H1 (cell line): ENCODE measurements at regions not wholly inside any gene's neighbourhood (a gene's known extent, or its start where the extent isn't known, plus 50 kb on each side); places are given as distances from the start of the nearest gene placed in this dataset.

Experiments used
- CTCF ChIA-PET: fragments of 300-600 bp; sonication (Branson Sonifier 250); formaldehyde crosslinking; loops from one replicate; lab custom pipeline; 2021; ENCODE audit not compliant: partially characterized antibody; lab: Charles Lee
- POLR2A ChIA-PET: fragments of 300-600 bp; sonication (Branson Sonifier 250); formaldehyde crosslinking; loops from one replicate; lab custom pipeline; 2021; ENCODE audit warnings: inconsistent platforms; ENCODE audit not compliant: partially characterized antibody; lab: Charles Lee
- DNase-seq, 2 experiments: peaks; one replicate each; pipeline versions ENCODE4 v3.0.0 to v3.0.0-alpha.2; 2010 to 2022; ENCODE audit warnings: low spot score in 2 of 2, low read depth in 1 of 2, mixed read lengths in 1 of 2
- FAIRE-seq: peaks from 2 replicates; lab custom pipeline; 2011; peaks lifted over from hg19 to GRCh38; lab: Jason Lieb, UNC
- H2AFZ ChIP-seq: 2 replicates; pipeline ENCODE4 v1.8.1; 2012; ENCODE audit warnings: low read length, inconsistent platforms
- H2AK5ac ChIP-seq: 2 replicates; pipeline ENCODE4 v1.6.1; 2013; ENCODE audit warnings: low read depth, low read length
- H2BK120ac ChIP-seq: replicated peaks from 2 replicates; pipeline ENCODE3; 2013; ENCODE audit warnings: low read depth, low read length, inconsistent platforms
- H2BK12ac ChIP-seq: 2 replicates; pipeline ENCODE4 v1.6.1; 2013; ENCODE audit warnings: low read depth, low read length
- H2BK15ac ChIP-seq: 2 replicates; pipeline ENCODE4 v1.6.1; 2013; ENCODE audit warnings: low read length
- H2BK20ac ChIP-seq: 2 replicates; pipeline ENCODE4 v1.6.1; 2013; ENCODE audit warnings: low read length
- H2BK5ac ChIP-seq: 2 replicates; pipeline ENCODE4 v1.6.1; 2013; ENCODE audit warnings: low read depth, low read length
- H3K14ac ChIP-seq: 2 replicates; pipeline ENCODE4 v1.6.1; 2013; ENCODE audit warnings: inconsistent platforms; ENCODE audit not compliant: insufficient read length
- H3K18ac ChIP-seq: 2 replicates; pipeline ENCODE4 v1.6.1; 2013; ENCODE audit warnings: low read length; ENCODE audit errors: extremely low read depth
- H3K23ac ChIP-seq: 2 replicates; pipeline ENCODE4 v1.6.1; 2013; ENCODE audit warnings: inconsistent platforms; ENCODE audit not compliant: insufficient read length
- H3K23me2 ChIP-seq: 2 replicates; pipeline ENCODE4 v1.6.1; 2013; ENCODE audit warnings: low read depth, low read length
- H3K27ac ChIP-seq: 2 replicates; pipeline ENCODE4 v1.6.1; 2011; ENCODE audit warnings: low read depth, low read length, inconsistent platforms
- H3K27me3 ChIP-seq, 4 experiments: replicated peaks in 1 of 4; 1 replicate in 1 of 4; 2 replicates in 3 of 4; pipeline versions ENCODE4 v1.6.1 to v1.8.1; 2011 to 2013; ENCODE audit warnings: low read length in 3 of 4, mild to moderate bottlenecking in 3 of 4, inconsistent platforms in 2 of 4, mixed read lengths in 2 of 4, moderate library complexity in 1 of 4; ENCODE audit not compliant: control insufficient read depth in 3 of 4, insufficient read depth in 3 of 4; ENCODE audit errors: extremely low read depth in 1 of 4
- H3K36me3 ChIP-seq, 4 experiments: 2 replicates each; pipeline versions ENCODE4 v1.6.1 to v1.8.1; 2011 to 2013; ENCODE audit warnings: mild to moderate bottlenecking in 4 of 4, low read length in 3 of 4, moderate library complexity in 2 of 4, control low read depth in 1 of 4, inconsistent platforms in 1 of 4; ENCODE audit not compliant: insufficient read depth in 4 of 4, control insufficient read depth in 2 of 4
- H3K4ac ChIP-seq: replicated peaks from 2 replicates; pipeline ENCODE3; 2013; ENCODE audit warnings: low read length, low read depth, mixed read lengths, inconsistent platforms; ENCODE audit not compliant: insufficient read length
- H3K4me1 ChIP-seq, 4 experiments: replicated peaks in 1 of 4; 1 replicate in 1 of 4; 2 replicates in 3 of 4; pipeline versions ENCODE4 v1.6.1 to v1.8.1; 2011 to 2013; ENCODE audit warnings: low read length in 3 of 4, inconsistent platforms in 2 of 4, mixed read lengths in 1 of 4; ENCODE audit not compliant: insufficient read depth in 4 of 4, control insufficient read depth in 3 of 4
- H3K4me2 ChIP-seq, 2 experiments: 2 replicates each; pipeline versions ENCODE4 v1.6.1 to v1.8.1; 2011 to 2013; ENCODE audit warnings: low read depth in 2 of 2, low read length in 2 of 2, control low read depth in 1 of 2, inconsistent platforms in 1 of 2, mild to moderate bottlenecking in 1 of 2; ENCODE audit not compliant: insufficient read depth in 1 of 2
- H3K4me3 ChIP-seq, 4 experiments: fragments of 200-600, 300-600 bp in 1 of 4; sonication (generic), shearing (Covaris generic), sonication (Bioruptor Twin) in 1 of 4; 2 replicates each; pipeline versions ENCODE4 v1.5.1 to v1.8.1; 2011 to 2016; ENCODE audit warnings: low read length in 4 of 4, low read depth in 3 of 4, control low read depth in 2 of 4, inconsistent platforms in 2 of 4, mild to moderate bottlenecking in 2 of 4, mixed read lengths in 1 of 4, moderate library complexity in 1 of 4; ENCODE audit not compliant: insufficient read depth in 2 of 4; ENCODE audit errors: extremely low read depth in 1 of 4
- H3K56ac ChIP-seq: replicated peaks from 2 replicates; pipeline ENCODE3; 2013; ENCODE audit warnings: low read depth, mild to moderate bottlenecking, mixed read lengths, low read length, inconsistent platforms; ENCODE audit not compliant: insufficient read length
- H3K79me1 ChIP-seq: 2 replicates; pipeline ENCODE4 v1.6.1; 2013; ENCODE audit warnings: low read depth, low read length, control low read depth
- H3K79me2 ChIP-seq, 2 experiments: 2 replicates each; pipeline versions ENCODE4 v1.6.1 to v1.8.1; 2012 to 2013; ENCODE audit warnings: low read length in 2 of 2, mild to moderate bottlenecking in 2 of 2, inconsistent platforms in 1 of 2; ENCODE audit not compliant: insufficient read depth in 2 of 2, control insufficient read depth in 1 of 2
- H3K9ac ChIP-seq, 4 experiments: replicated peaks in 1 of 4; 1 replicate in 1 of 4; 2 replicates in 3 of 4; pipeline versions ENCODE4 v1.6.1 to v1.8.1; 2011 to 2013; ENCODE audit warnings: low read depth in 3 of 4, low read length in 3 of 4, control low read depth in 2 of 4, mild to moderate bottlenecking in 2 of 4, moderate library complexity in 2 of 4, inconsistent platforms in 1 of 4; ENCODE audit errors: extremely low read depth in 1 of 4
- H3K9me3 ChIP-seq, 2 experiments: 2 replicates each; pipeline versions ENCODE4 v1.6.1 to v1.8.1; 2012 to 2013; ENCODE audit warnings: mild to moderate bottlenecking in 2 of 2, moderate library complexity in 2 of 2, control low read depth in 1 of 2, inconsistent platforms in 1 of 2, low read depth in 1 of 2, low read length in 1 of 2, mixed read lengths in 1 of 2; ENCODE audit not compliant: insufficient read depth in 2 of 2
- H4K20me1 ChIP-seq, 2 experiments: replicated peaks in 1 of 2; 2 replicates each; pipeline versions ENCODE3 to v1.8.1; 2011 to 2013; ENCODE audit warnings: inconsistent platforms in 2 of 2, low read length in 2 of 2, mild to moderate bottlenecking in 1 of 2; ENCODE audit not compliant: insufficient read depth in 2 of 2, control insufficient read depth in 1 of 2
- H4K5ac ChIP-seq: 2 replicates; pipeline ENCODE4 v1.6.1; 2013; ENCODE audit warnings: low read length, low read depth, mixed read lengths, inconsistent platforms; ENCODE audit not compliant: insufficient read length
- H4K8ac ChIP-seq: 2 replicates; pipeline ENCODE4 v1.8.0; 2013; ENCODE audit warnings: mild to moderate bottlenecking, moderate library complexity, low read length, inconsistent platforms; ENCODE audit not compliant: insufficient read depth; ENCODE audit errors: extremely low read depth
- H4K91ac ChIP-seq: replicated peaks from 2 replicates; pipeline ENCODE3; 2013; ENCODE audit warnings: low read length, mixed read lengths, inconsistent platforms; ENCODE audit not compliant: insufficient read length
- CHD1 ChIP-seq: IDR thresholded peaks from 2 replicates; pipeline ENCODE4 v1.6.1; 2012; ENCODE audit warnings: low read depth, low read length, improper control_type of control experiment
- CHD2 ChIP-seq: IDR thresholded peaks from 2 replicates; pipeline ENCODE4 v1.6.1; 2012; ENCODE audit warnings: low read length, improper control_type of control experiment
- EGR1 ChIP-seq: IDR thresholded peaks from 2 replicates; pipeline ENCODE4 v1.6.1; 2011; ENCODE audit warnings: low read depth, low read length, borderline replicate concordance
- FOSL1 ChIP-seq: IDR thresholded peaks from 2 replicates; pipeline ENCODE4 v1.6.1; 2011; ENCODE audit warnings: mild to moderate bottlenecking, low read depth, low read length, moderate library complexity; ENCODE audit not compliant: insufficient read depth
- NANOG ChIP-seq: IDR thresholded peaks from 2 replicates; pipeline ENCODE4 v1.6.1; 2011; ENCODE audit warnings: low read length, low read depth, mild to moderate bottlenecking, inconsistent platforms; ENCODE audit not compliant: insufficient read depth, poor library complexity, severe bottlenecking
- SIRT6 ChIP-seq: IDR thresholded peaks from one replicate; pipeline ENCODE4 v1.7.1; 2012; ENCODE audit warnings: low read length, inconsistent platforms
- TCF12 ChIP-seq: IDR thresholded peaks from 2 replicates; pipeline ENCODE4 v1.6.1; 2011; ENCODE audit warnings: low read depth, mild to moderate bottlenecking, low read length
- YY1 ChIP-seq: IDR thresholded peaks from 2 replicates; pipeline ENCODE4 v1.6.1; 2011; ENCODE audit warnings: low read depth, mild to moderate bottlenecking, low read length
- WGBS, 2 experiments: shearing (Covaris generic) in 1 of 2; methylation state at CpG; one replicate each; pipeline versions ENCODE4 v1.1.6 to v1.1.7; 2013 to 2015; ENCODE audit warnings: low lambda C conversion rate in 2 of 2, mixed read lengths in 2 of 2, inconsistent platforms in 1 of 2, low coverage in 1 of 2, missing lambda C conversion rate in 1 of 2; ENCODE audit not compliant: insufficient replicate concordance in 2 of 2, insufficient coverage in 1 of 2, insufficient read length in 1 of 2; ENCODE audit errors: extremely low coverage in 1 of 2, missing lambda C conversion rate in 1 of 2; 5-methylcytosine and 5-hydroxymethylcytosine counted together
- TF ChIP-seq, protein P1 (sequence below): IDR thresholded peaks from 2 replicates; pipeline ENCODE4 v1.6.1; 2012; ENCODE audit warnings: inconsistent platforms
- TF ChIP-seq, protein P2 (sequence below): IDR thresholded peaks from 2 replicates; pipeline ENCODE4 v1.6.1; 2011; ENCODE audit warnings: low read length, improper control_type of control experiment
- TF ChIP-seq, protein P3 (sequence below), 3 experiments: IDR thresholded peaks; 1 replicate in 2 of 3; 2 replicates in 1 of 3; pipeline versions ENCODE4 v1.5.1 to v1.6.1; 2011; ENCODE audit warnings: low read length in 3 of 3, mild to moderate bottlenecking in 3 of 3, inconsistent platforms in 2 of 3, low read depth in 1 of 3, moderate library complexity in 1 of 3; ENCODE audit not compliant: insufficient read depth in 1 of 3; ENCODE audit errors: control extremely low read depth in 1 of 3

DNA sequence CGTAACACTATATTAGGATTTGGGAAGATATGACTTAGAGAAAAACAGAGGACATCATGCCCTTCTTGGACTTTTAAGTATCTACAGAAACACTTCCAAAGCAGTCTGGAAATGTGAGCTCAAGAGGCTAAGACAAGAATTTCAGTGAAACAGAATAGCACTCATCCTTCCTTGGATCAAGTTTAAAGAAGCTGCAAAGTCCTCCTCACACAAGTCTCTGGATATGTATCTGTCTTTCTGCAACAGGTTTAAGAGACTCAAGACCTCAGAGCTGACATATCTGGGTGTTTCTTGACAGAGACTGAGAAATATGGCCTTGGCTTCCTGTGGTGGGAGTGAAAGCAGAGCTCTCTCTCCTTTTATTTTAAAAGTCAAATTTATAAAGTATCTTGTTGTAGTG lies 82.5 kb upstream of the GIMD1 start:
- H2AFZ ChIP-seq = no peak overlapping the region
- H3K23me2 ChIP-seq = no peaks in the 10 kb centered on the region
- TF ChIP-seq, protein P1, sequence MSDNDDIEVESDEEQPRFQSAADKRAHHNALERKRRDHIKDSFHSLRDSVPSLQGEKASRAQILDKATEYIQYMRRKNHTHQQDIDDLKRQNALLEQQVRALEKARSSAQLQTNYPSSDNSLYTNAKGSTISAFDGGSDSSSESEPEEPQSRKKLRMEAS = no peak
- TF ChIP-seq, protein P2, sequence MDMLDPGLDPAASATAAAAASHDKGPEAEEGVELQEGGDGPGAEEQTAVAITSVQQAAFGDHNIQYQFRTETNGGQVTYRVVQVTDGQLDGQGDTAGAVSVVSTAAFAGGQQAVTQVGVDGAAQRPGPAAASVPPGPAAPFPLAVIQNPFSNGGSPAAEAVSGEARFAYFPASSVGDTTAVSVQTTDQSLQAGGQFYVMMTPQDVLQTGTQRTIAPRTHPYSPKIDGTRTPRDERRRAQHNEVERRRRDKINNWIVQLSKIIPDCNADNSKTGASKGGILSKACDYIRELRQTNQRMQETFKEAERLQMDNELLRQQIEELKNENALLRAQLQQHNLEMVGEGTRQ = no peak
- TF ChIP-seq TCF12 (no peak), SIRT6 (no peak), EGR1 (no peak), CHD1 (no peak), FOSL1 (no peak), NANOG (no peak), CHD2 (no peak), YY1 (no peak)
- TF ChIP-seq, protein P3, sequence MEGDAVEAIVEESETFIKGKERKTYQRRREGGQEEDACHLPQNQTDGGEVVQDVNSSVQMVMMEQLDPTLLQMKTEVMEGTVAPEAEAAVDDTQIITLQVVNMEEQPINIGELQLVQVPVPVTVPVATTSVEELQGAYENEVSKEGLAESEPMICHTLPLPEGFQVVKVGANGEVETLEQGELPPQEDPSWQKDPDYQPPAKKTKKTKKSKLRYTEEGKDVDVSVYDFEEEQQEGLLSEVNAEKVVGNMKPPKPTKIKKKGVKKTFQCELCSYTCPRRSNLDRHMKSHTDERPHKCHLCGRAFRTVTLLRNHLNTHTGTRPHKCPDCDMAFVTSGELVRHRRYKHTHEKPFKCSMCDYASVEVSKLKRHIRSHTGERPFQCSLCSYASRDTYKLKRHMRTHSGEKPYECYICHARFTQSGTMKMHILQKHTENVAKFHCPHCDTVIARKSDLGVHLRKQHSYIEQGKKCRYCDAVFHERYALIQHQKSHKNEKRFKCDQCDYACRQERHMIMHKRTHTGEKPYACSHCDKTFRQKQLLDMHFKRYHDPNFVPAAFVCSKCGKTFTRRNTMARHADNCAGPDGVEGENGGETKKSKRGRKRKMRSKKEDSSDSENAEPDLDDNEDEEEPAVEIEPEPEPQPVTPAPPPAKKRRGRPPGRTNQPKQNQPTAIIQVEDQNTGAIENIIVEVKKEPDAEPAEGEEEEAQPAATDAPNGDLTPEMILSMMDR (IDR thresholded peaks at IDR 0.05; ENCODE audit: control extremely low read depth in 1 of 3, insufficient read depth in 1 of 3, low read depth in 1 of 3, low read length in 3 of 3) = no peak

More for the DNA sequence above, 82.5 kb upstream of the GIMD1 start:
- no peak overlapping the region for H3K4me2 ChIP-seq
- H2BK20ac ChIP-seq = no peak overlapping the region
- WGBS, 2 experiments = 89% methylated on average over 1 of the region's 1 CpG; no CpG with 5 or more reads in 1 of the 2 experiments
- H2BK15ac ChIP-seq = no peak overlapping the region
- POLR2A ChIA-PET = no interaction called here
- CTCF ChIA-PET = interaction anchor here (0.9 kb wide), 1 partner anchor 24 kb away, joined by 3 read pairs; no protein-coding TSS in a partner anchor
- no peak overlapping the region for H4K5ac ChIP-seq
- no peaks in the 10 kb centered on the region for H3K27me3 ChIP-seq
- no peak overlapping the region for H3K4ac ChIP-seq
- no peak overlapping the region for H3K18ac ChIP-seq
- H3K27ac ChIP-seq = no peak overlapping the region
- H3K36me3 ChIP-seq = no peaks in the 10 kb centered on the region
- H2AK5ac ChIP-seq = no peak overlapping the region
- no peak for DNase-seq
- H4K8ac ChIP-seq = no peak overlapping the region
- no peak for FAIRE-seq
- no peak overlapping the region for H3K9ac ChIP-seq
- no peaks in the 10 kb centered on the region for H3K79me2 ChIP-seq
- H3K4me1 ChIP-seq = no peaks in the 10 kb centered on the region
- H2BK12ac ChIP-seq = no peak overlapping the region
- H3K79me1 ChIP-seq = no peaks in the 10 kb centered on the region
- H3K9me3 ChIP-seq = peaks cover 0 to 6% of the 10 kb centered on the region in 2 experiments; a peak in 1 of 4 replicates
- no peak overlapping the region for H3K14ac ChIP-seq
- H2BK5ac ChIP-seq = no peak overlapping the region
- no peak overlapping the region for H2BK120ac ChIP-seq
- no peak overlapping the region for H4K91ac ChIP-seq
- H4K20me1 ChIP-seq = no peaks in the 10 kb centered on the region
- no peak overlapping the region for H3K4me3 ChIP-seq
- no peak overlapping the region for H3K23ac ChIP-seq
- no peak overlapping the region for H3K56ac ChIP-seq
